T-helper 17 cell (primary cell): ENCODE measurements at regions not wholly inside any gene's neighbourhood (a gene's known extent, or its start where the extent isn't known, plus 50 kb on each side); places are given as distances from the start of the nearest gene placed in this dataset.

ENCODE experiments used
- ATAC-seq: fragments of 150-1000 bp; cut with Tn5 transposase; 2 replicates; pipeline ENCODE4 v1.10.0; 2021; ENCODE audit warnings: mild to moderate bottlenecking, moderate library complexity
- DNase-seq, 3 donors: peaks; one replicate each; pipeline versions ENCODE4 v3.0.0 to v3.0.0-alpha.2; 2020 to 2021
- H3K9me3 ChIP-seq: one replicate; pipeline ENCODE4 v1.7.0; 2013; ENCODE audit warnings: low read length, mild to moderate bottlenecking; ENCODE audit not compliant: control insufficient read depth, poor library complexity, severe bottlenecking
- H3K27ac Mint-ChIP-seq: one replicate; pipeline ENCODE4 v1.8.0; 2022; ENCODE audit warnings: mild to moderate bottlenecking, moderate library complexity, mixed read lengths
- H3K27me3 Mint-ChIP-seq: one replicate; pipeline ENCODE4 v1.8.0; 2022; ENCODE audit warnings: mixed read lengths
- H3K36me3 Mint-ChIP-seq: one replicate; pipeline ENCODE4 v1.8.0; 2022; ENCODE audit warnings: low read depth, mixed read lengths
- H3K4me1 Mint-ChIP-seq: one replicate; pipeline ENCODE4 v1.8.0; 2022; ENCODE audit warnings: mild to moderate bottlenecking, mixed read lengths
- H3K4me3 Mint-ChIP-seq: one replicate; pipeline ENCODE4 v1.8.0; 2022; ENCODE audit warnings: mild to moderate bottlenecking, moderate library complexity, mixed read lengths

DNA sequence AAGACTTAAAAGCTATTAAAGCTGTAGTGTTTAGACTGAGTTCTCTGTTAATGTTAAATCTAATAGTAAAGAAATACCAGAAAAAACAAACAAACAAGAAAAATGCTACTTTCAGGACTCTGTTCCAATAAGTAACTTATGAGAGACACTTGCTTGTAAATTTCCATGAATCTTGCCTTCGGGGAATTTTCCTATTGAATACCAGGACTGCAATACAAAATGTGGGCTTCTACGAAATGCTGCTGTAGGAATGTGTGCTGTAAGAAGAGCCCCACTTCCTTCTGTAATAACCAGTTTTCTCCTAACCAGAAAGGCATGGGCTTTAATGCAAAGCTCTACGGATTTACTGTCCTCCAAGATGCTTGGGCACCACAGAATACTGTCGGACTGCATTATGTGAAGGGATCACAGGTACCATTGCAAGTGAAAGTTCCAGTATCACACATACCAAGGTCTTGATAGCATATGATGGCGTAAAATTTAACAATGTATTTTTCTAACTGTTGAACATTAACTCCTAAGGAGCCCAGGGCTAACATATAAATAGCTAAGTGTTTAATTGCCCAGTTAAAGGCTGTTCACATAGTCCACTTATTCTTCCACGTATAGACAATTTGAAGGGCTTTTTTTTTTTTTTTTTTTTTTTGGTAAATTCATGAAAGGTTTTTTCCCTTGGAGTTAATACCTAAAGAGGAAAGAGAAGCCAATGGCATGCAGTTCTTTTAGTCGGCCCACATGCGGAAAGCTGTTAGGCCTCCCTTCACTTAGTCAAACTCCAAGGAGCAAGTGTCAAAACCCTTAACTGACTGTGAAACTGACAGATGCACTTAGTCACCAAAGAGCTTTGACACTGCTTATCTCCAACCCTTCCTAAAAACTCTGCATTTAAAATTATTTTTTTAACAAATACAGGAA is 564.0 kb upstream of the POU3F3 start:
- DNase-seq (no peak), ATAC-seq (no peak)
- no peaks in the 10 kb centered on the region for H3K4me1 Mint-ChIP-seq
- no peaks in the 10 kb centered on the region for H3K9me3 ChIP-seq
- no peaks in the 10 kb centered on the region for H3K36me3 Mint-ChIP-seq
- no peak overlapping the region for H3K27ac Mint-ChIP-seq
- H3K27me3 Mint-ChIP-seq, result no peaks in the 10 kb centered on the region
- no peak overlapping the region for H3K4me3 Mint-ChIP-seq

DNA sequence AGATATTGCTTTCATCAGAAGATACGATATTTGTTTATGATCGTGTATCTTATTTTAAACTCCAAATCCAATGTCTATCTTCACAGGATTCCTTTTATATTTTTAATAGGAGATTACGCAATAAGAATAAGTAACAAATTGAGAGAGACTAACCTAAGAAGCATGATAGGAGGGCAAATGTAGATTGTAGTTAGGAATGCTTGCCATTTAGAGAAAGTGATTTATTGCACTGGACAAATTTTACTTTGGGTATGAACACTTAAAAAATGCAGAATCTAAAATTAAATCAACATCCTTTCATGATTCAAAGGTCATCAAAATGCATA is 563.4 kb upstream of the POU3F3 start:
- no peaks in the 10 kb centered on the region for H3K36me3 Mint-ChIP-seq
- H3K27ac Mint-ChIP-seq, result no peak overlapping the region
- H3K9me3 ChIP-seq, result no peaks in the 10 kb centered on the region
- H3K4me3 Mint-ChIP-seq, result no peak overlapping the region
- no peaks in the 10 kb centered on the region for H3K27me3 Mint-ChIP-seq
- no peaks in the 10 kb centered on the region for H3K4me1 Mint-ChIP-seq
- ATAC-seq, result no peak
- no peak for DNase-seq

GRCh38 chr2:104312684-104313083 is 541.2 kb upstream of the POU3F3 start:
- H3K9me3 ChIP-seq, result no peaks in the 10 kb centered on the region
- H3K4me1 Mint-ChIP-seq, result no peaks in the 10 kb centered on the region
- no peak overlapping the region for H3K4me3 Mint-ChIP-seq
- H3K27me3 Mint-ChIP-seq, result no peaks in the 10 kb centered on the region
- no peak for DNase-seq
- no peaks in the 10 kb centered on the region for H3K36me3 Mint-ChIP-seq
- no peak for ATAC-seq
- H3K27ac Mint-ChIP-seq, result no peak overlapping the region

- no peak overlapping the region for H3K27ac Mint-ChIP-seq
- no peaks in the 10 kb centered on the region for H3K9me3 ChIP-seq
- H3K4me3 Mint-ChIP-seq, result no peak overlapping the region
- no peaks in the 10 kb centered on the region for H3K27me3 Mint-ChIP-seq
- no peak for ATAC-seq
- H3K36me3 Mint-ChIP-seq, result no peaks in the 10 kb centered on the region
- H3K4me1 Mint-ChIP-seq, result no peaks in the 10 kb centered on the region
- no peak for DNase-seq
Measured at GRCh38 chr2:104318001-104318665, 535.8 kb upstream of the POU3F3 start.

DNA sequence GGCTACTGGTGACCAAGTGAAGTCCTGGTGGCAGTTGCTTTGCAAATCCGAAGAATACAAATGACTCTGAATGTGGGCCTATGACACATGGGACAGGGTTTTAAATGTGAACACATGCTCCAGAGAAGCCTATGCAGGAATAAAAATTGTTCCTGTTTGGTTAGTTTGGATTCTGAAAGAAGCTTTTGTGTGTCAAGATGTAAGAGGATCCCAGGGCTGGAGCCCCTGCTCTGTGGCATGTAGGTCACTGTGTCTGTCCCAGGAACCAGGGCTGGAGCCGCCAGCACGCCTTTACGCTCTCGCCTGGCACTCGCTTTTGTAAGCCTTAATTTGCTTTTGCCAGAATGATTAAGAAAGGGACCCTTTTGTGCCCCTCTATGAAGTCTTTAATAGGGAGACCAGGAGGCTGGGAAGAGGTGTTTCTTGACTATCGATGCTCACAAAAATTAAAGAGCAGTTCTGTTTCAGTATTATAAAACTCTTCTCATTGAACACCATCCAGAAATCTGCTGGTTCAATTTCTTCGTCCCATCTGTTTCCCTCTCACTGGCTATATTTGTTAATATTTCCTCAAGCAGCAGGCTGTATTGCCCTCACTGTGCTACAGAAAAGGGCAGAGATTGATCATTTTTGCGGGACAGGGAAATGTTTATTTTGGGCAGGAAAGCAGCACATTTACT is 532.7 kb upstream of the POU3F3 start:
- DNase-seq (no peak), ATAC-seq (no peak)
- Mint-ChIP-seq H3K36me3 (no peaks in the 10 kb centered on the region), H3K27ac (no peak overlapping the region), H3K4me1 (no peaks in the 10 kb centered on the region), H3K27me3 (peaks cover 6% of the 10 kb centered on the region), H3K4me3 (peak overlapping the region; percentile 2)
- no peaks in the 10 kb centered on the region for H3K9me3 ChIP-seq

DNA sequence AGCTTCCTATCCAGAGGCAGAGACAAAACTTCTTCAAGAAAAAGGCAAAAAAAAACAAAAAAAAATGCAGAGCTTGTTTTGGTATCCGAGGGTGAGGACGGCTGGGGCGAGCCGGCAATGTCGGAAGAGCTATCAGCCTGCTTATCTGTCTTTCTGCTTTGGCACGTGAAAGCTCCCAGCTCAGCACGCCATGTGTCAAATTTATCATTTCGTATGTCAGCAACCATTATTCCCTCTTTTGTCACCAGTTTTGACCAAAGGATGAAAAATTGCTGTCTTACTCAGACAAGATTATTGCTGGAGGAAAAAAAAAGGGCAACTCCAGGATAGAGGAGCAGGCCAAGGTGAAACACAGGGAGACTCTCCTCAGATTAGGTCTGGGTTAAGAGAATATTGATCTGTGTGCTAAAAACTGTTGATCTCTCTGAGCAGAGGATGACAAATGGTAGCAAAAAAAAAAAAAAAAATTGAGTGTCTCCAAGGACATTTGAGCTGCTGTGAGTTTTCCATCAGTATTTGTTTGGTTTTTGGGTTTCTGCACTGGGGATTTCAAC is 532.0 kb upstream of the POU3F3 start:
- ATAC-seq (no peak), DNase-seq (no peak)
- no peaks in the 10 kb centered on the region for H3K9me3 ChIP-seq
- Mint-ChIP-seq H3K27me3 (peaks cover 6% of the 10 kb centered on the region), H3K27ac (no peak overlapping the region), H3K4me1 (no peaks in the 10 kb centered on the region), H3K36me3 (no peaks in the 10 kb centered on the region), H3K4me3 (peak overlapping the region; percentile 2)

GRCh38 chr2:104332731-104333130 is 521.2 kb upstream of the POU3F3 start:
- no peaks in the 10 kb centered on the region for H3K36me3 Mint-ChIP-seq
- DNase-seq, result no peak
- ATAC-seq, result no peak
- no peaks in the 10 kb centered on the region for H3K27me3 Mint-ChIP-seq
- no peaks in the 10 kb centered on the region for H3K4me1 Mint-ChIP-seq
- H3K4me3 Mint-ChIP-seq, result no peak overlapping the region
- no peaks in the 10 kb centered on the region for H3K9me3 ChIP-seq
- H3K27ac Mint-ChIP-seq, result no peak overlapping the region

DNA sequence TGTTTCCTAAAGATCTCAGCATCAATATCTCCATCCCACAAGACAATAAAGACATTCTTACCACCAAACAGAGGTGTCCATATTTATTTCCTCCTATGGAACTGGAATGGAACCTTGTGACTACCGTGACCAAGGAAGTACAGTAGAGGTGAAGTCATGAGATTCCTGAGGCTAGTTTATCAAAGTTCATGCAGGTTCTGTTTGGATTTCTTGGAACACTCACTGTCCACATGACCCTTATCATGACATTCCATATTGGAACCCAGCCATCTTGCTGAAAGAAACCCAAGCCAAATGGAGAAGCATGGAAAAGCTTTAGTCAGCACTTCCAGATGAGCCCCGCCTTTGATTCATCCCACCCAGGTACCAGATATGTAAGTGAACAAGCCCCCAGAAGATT is 516.0 kb upstream of the POU3F3 start:
- Mint-ChIP-seq H3K4me3 (no peak overlapping the region), H3K27ac (no peak overlapping the region), H3K27me3 (no peaks in the 10 kb centered on the region), H3K4me1 (no peaks in the 10 kb centered on the region), H3K36me3 (no peaks in the 10 kb centered on the region)
- ATAC-seq (no peak), DNase-seq (no peak)
- no peaks in the 10 kb centered on the region for H3K9me3 ChIP-seq

DNA sequence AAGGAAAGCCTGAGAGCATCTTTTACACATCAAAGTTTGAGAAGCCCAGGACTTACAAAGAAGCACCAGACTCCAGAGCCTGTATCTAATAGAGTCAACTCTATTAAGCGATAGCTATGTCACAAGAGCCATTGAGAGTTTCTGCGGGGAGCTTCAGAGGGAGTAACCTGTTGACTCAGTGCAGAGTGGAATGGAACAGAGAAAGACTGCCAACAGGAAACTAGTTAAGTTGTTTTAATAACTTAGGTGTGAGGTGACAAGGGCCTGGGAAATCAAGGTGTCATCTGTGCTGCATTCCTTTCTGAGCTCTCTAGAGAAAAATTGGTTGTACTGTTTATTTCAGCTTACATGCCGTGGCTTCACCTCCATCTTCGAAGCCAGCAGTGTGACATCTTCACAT is 513.8 kb upstream of the POU3F3 start:
- ATAC-seq, result no peak
- H3K4me1 Mint-ChIP-seq, result no peaks in the 10 kb centered on the region
- DNase-seq, result no peak
- H3K4me3 Mint-ChIP-seq, result no peak overlapping the region
- no peak overlapping the region for H3K27ac Mint-ChIP-seq
- H3K27me3 Mint-ChIP-seq, result no peaks in the 10 kb centered on the region
- H3K36me3 Mint-ChIP-seq, result no peaks in the 10 kb centered on the region
- no peaks in the 10 kb centered on the region for H3K9me3 ChIP-seq

GRCh38 chr2:104340879-104341828 is 512.8 kb upstream of the POU3F3 start:
- no peak for ATAC-seq
- no peak for DNase-seq

GRCh38 chr2:104344306-104344705 is 509.6 kb upstream of the POU3F3 start:
- Mint-ChIP-seq H3K27ac (no peak overlapping the region), H3K36me3 (no peaks in the 10 kb centered on the region), H3K4me3 (no peak overlapping the region), H3K27me3 (no peaks in the 10 kb centered on the region), H3K4me1 (no peaks in the 10 kb centered on the region)
- DNase-seq, result no peak
- H3K9me3 ChIP-seq, result no peaks in the 10 kb centered on the region
- ATAC-seq, result no peak

More at GRCh38 chr2:104340879-104341828, 512.8 kb upstream of the POU3F3 start:
- no peaks in the 10 kb centered on the region for H3K4me1 Mint-ChIP-seq
- no peaks in the 10 kb centered on the region for H3K9me3 ChIP-seq
- H3K36me3 Mint-ChIP-seq, result no peaks in the 10 kb centered on the region
- no peak overlapping the region for H3K4me3 Mint-ChIP-seq
- H3K27me3 Mint-ChIP-seq, result no peaks in the 10 kb centered on the region
- no peak overlapping the region for H3K27ac Mint-ChIP-seq

- Mint-ChIP-seq H3K36me3 (no peaks in the 10 kb centered on the region), H3K4me3 (no peak overlapping the region), H3K4me1 (no peaks in the 10 kb centered on the region), H3K27me3 (no peaks in the 10 kb centered on the region), H3K27ac (no peak overlapping the region)
- no peaks in the 10 kb centered on the region for H3K9me3 ChIP-seq
- no peak for DNase-seq
- no peak for ATAC-seq
Measured at GRCh38 chr2:104344985-104345384, 508.9 kb upstream of the POU3F3 start.
